Activated naive CD8-positive, alpha-beta T cell treated with anti-CD3 and anti-CD28 coated beads, Interleukin-2, amount 50 U/mL, for 24 hours (primary cell): ENCODE measurements at regions not wholly inside any gene's neighbourhood (a gene's known extent, or its start where the extent isn't known, plus 50 kb on each side); places are given as distances from the start of the nearest gene placed in this dataset.
"Not testable (repeated sequence)": the region's sequence is repeated elsewhere in the genome, so short reads cannot be mapped to it uniquely, and the experiment has no call there.

Experiments used
- ATAC-seq: fragments of 150-1000 bp; cut with Tn5 transposase; one replicate; pipeline ENCODE4 v1.10.0; 2021
- DNase-seq: peaks from one replicate; pipeline ENCODE4 v3.0.0; 2021
- H3K27ac Mint-ChIP-seq: one replicate; pipeline ENCODE4 v1.8.0; 2021; ENCODE audit warnings: mild to moderate bottlenecking, mixed read lengths
- H3K27me3 Mint-ChIP-seq: one replicate; pipeline ENCODE4 v1.8.0; 2021; ENCODE audit warnings: mixed read lengths
- H3K36me3 Mint-ChIP-seq: one replicate; pipeline ENCODE4 v1.8.0; 2021; ENCODE audit warnings: low read depth, mixed read lengths
- H3K4me1 Mint-ChIP-seq: one replicate; pipeline ENCODE4 v1.8.0; 2021; ENCODE audit warnings: mixed read lengths
- H3K4me3 Mint-ChIP-seq: one replicate; pipeline ENCODE4 v1.8.0; 2021; ENCODE audit warnings: mild to moderate bottlenecking, moderate library complexity, mixed read lengths
- H3K9me3 Mint-ChIP-seq: one replicate; pipeline ENCODE4 v1.8.0; 2021; ENCODE audit warnings: mixed read lengths

DNA sequence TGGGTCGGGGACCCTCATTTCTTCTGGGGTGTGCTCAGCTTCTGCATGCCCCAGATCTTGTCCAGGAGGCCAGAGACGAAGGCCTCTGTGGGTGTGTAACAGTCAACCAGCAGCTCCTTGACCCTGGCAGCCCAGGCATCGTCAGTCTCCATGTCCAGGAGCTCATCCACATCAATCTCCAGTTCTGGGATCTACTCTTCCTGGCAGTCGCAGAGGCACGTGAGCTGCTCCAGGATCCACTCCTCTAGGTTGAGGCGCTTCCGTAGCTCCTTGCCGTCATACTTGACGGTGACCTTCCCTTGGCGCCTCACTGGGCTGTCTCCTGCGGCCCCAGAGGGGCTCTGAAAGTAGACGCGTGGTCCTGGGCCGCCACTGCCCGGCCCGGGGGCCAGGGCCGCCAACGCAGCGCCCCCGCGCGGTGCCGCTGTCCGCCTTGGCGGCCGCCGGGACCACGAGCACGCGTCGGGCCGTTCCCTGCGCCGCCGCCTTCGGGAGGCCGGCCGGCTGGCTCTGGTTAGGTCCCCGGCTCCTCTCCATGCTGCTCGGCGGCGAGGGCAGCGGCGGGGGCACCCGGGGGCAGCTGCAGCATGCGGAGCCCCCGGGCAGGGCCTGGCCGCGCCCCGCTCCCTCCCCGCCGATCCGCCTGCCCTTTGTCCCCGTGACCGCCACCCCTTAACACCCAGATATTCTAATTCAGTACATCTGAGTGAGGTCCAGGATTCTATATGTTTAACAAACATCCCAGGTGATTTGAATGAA lies 170.5 kb downstream of the SEPTIN7 start:
- no peak for DNase-seq
- H3K27me3 Mint-ChIP-seq = peaks cover 24% of the 10 kb centered on the region
- peak overlapping the region; percentile 23 for H3K4me3 Mint-ChIP-seq
- peak; percentile 43 for ATAC-seq
- no peaks in the 10 kb centered on the region for H3K36me3 Mint-ChIP-seq
- no peaks in the 10 kb centered on the region for H3K9me3 Mint-ChIP-seq
- peaks cover 3% of the 10 kb centered on the region for H3K4me1 Mint-ChIP-seq
- H3K27ac Mint-ChIP-seq = no peak overlapping the region

DNA sequence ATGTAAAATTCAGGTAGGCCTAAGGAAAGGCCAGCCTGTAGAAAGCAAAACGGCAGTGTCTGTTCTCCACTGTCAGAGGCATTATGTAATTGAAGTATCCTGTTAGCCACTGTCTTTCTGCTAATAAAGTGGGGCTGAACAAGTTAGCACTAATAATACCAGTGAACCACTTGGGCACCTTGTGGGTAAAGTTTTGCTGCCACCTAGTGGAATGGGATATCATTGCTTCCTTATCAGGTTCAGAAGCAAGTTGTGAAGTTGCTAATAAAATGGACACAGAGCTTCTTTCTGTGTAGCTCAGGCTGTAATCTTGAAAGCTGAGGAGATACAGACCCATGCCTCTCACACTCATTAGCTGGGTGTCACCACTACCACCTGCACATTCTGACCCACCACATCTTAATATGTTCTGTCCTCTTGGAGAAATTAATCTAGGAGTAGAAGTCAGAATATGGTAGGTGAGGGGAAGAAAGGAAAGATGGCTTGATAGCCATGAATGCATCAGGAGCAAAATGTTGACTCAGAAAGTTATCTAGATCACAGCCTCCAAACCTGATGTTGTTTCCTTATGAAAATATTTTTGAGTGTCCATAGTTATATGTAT lies 175.1 kb downstream of the SEPTIN7 start:
- DNase-seq = peak; percentile 45
- peaks cover 3% of the 10 kb centered on the region for H3K4me1 Mint-ChIP-seq
- no peaks in the 10 kb centered on the region for H3K36me3 Mint-ChIP-seq
- H3K4me3 Mint-ChIP-seq = no peak overlapping the region
- H3K27me3 Mint-ChIP-seq = peaks cover 15% of the 10 kb centered on the region
- no peak overlapping the region for H3K27ac Mint-ChIP-seq
- ATAC-seq = no peak
- no peaks in the 10 kb centered on the region for H3K9me3 Mint-ChIP-seq

DNA sequence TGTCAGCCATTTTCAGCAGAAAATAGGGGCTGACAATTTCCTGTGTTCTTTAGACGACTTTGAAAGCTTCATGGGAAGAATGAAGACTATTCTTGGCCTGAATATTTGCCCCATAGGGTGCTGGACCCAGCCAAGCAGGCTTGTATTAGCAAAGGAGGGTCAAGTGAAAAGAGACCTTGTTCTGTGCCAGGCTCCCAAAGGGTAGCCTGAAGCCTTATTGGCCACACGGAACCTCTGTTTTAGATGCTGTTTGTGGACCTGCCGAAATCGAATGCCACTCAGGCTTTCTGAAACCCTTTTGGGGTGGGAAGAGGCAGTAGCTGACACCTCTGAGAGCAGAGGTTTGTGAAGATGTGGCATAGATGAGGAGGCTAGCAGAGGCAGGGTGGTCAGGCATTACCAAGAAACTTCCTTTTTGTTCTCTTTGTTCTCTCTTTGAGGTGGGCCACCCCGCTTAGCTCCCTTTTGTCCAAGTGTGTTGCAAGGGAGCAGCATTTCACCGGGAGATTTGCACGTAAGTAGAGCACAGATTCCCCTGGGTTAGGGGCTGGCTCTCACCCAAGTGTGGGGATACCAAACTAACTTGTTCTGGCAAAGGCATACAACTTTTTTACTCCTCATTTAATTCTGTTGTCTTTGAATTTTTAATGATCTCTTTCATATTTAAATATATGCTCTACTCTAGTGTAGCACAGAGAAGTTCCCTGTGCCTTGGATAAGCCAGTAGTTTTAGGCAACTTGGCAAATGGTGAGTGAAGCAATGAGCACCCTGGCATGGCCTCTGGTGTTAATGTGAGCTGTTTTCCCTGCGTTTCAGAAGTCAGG lies 174.0 kb upstream of the EEPD1 start:
- H3K27me3 Mint-ChIP-seq, H3K27ac Mint-ChIP-seq, H3K36me3 Mint-ChIP-seq: not testable (repeated sequence)

DNA sequence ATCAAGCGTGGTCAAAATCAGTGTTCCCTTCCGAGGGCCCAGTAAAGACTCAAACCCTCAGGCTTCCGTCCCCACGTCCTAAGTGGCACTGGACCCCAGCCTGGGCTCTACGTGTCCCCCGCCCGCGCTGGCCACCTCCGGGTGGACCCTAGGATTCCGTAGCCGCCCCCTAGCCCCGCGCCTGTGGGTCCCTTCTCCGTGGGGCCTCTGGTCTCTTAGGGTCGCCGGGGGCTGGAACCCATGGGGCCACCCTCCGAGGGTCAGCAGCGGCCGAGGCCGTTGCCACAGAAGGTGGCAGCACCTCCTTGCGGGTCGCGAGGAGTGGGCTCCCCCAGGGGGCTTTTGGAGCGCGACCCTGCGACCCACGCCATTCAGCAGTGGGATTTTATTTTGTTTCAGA lies 170.5 kb upstream of the EEPD1 start:
- H3K4me1 Mint-ChIP-seq = no peaks in the 10 kb centered on the region
- DNase-seq (no peak), ATAC-seq (no peak)
- no peak overlapping the region for H3K27ac Mint-ChIP-seq
- no peaks in the 10 kb centered on the region for H3K9me3 Mint-ChIP-seq
- no peaks in the 10 kb centered on the region for H3K27me3 Mint-ChIP-seq
- no peak overlapping the region for H3K4me3 Mint-ChIP-seq
- H3K36me3 Mint-ChIP-seq = no peaks in the 10 kb centered on the region

More for the DNA sequence above, 174.0 kb upstream of the EEPD1 start:
- not testable (repeated sequence) for H3K9me3 Mint-ChIP-seq, H3K4me3 Mint-ChIP-seq, ATAC-seq, DNase-seq, H3K4me1 Mint-ChIP-seq

DNA sequence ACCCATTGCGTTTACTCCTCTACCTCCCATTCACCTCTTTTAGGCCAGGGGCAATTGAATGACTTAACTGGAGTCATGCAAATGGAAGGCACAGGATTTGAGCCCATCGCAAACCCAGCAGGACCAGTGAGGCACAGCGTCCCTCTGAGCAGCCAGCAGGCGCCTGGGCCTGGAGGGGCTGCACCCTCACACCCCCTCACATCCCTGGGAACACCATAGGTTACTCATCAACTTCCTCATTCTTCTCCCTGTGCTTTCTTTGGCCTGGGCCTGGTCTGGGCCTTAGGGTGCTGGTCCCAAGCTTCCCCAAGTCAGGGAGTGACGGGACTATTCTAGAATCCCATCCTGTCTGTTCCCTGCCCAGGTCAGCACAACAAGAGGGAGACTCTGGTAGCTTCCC lies 169.4 kb upstream of the EEPD1 start:
- Mint-ChIP-seq H3K9me3 (no peaks in the 10 kb centered on the region), H3K27ac (no peak overlapping the region), H3K4me3 (no peak overlapping the region), H3K27me3 (no peaks in the 10 kb centered on the region), H3K4me1 (no peaks in the 10 kb centered on the region), H3K36me3 (no peaks in the 10 kb centered on the region)
- ATAC-seq (no peak), DNase-seq (no peak)

GRCh38 chr7:35985126-35985754 lies 167.8 kb upstream of the EEPD1 start:
- no peaks in the 10 kb centered on the region for H3K27me3 Mint-ChIP-seq
- H3K4me3 Mint-ChIP-seq = no peak overlapping the region
- H3K9me3 Mint-ChIP-seq = no peaks in the 10 kb centered on the region
- no peak overlapping the region for H3K27ac Mint-ChIP-seq
- peak; percentile 95 for ATAC-seq
- H3K36me3 Mint-ChIP-seq = no peaks in the 10 kb centered on the region
- H3K4me1 Mint-ChIP-seq = no peaks in the 10 kb centered on the region
- DNase-seq = peak; percentile 72

GRCh38 chr7:35987016-35987415 lies 166.0 kb upstream of the EEPD1 start:
- no peak overlapping the region for H3K27ac Mint-ChIP-seq
- H3K9me3 Mint-ChIP-seq = no peaks in the 10 kb centered on the region
- no peak for ATAC-seq
- H3K36me3 Mint-ChIP-seq = no peaks in the 10 kb centered on the region
- H3K4me1 Mint-ChIP-seq = peaks cover 14% of the 10 kb centered on the region
- no peak for DNase-seq
- no peak overlapping the region for H3K4me3 Mint-ChIP-seq
- H3K27me3 Mint-ChIP-seq = no peaks in the 10 kb centered on the region

GRCh38 chr7:35988105-35988504 lies 164.9 kb upstream of the EEPD1 start:
- no peak overlapping the region for H3K4me3 Mint-ChIP-seq
- no peaks in the 10 kb centered on the region for H3K9me3 Mint-ChIP-seq
- no peak overlapping the region for H3K27ac Mint-ChIP-seq
- DNase-seq = no peak
- H3K4me1 Mint-ChIP-seq = peaks cover 14% of the 10 kb centered on the region
- ATAC-seq = no peak
- H3K36me3 Mint-ChIP-seq = no peaks in the 10 kb centered on the region
- H3K27me3 Mint-ChIP-seq = no peaks in the 10 kb centered on the region

- Mint-ChIP-seq H3K27ac (no peak overlapping the region), H3K36me3 (no peaks in the 10 kb centered on the region), H3K4me3 (no peak overlapping the region), H3K4me1 (peaks cover 14% of the 10 kb centered on the region), H3K9me3 (no peaks in the 10 kb centered on the region), H3K27me3 (no peaks in the 10 kb centered on the region)
- DNase-seq (no peak), ATAC-seq (no peak)
Measured at GRCh38 chr7:35988818-35989217, 164.2 kb upstream of the EEPD1 start.

- Mint-ChIP-seq H3K27ac (no peak overlapping the region), H3K4me3 (no peak overlapping the region), H3K9me3 (no peaks in the 10 kb centered on the region), H3K36me3 (no peaks in the 10 kb centered on the region), H3K27me3 (no peaks in the 10 kb centered on the region), H3K4me1 (peaks cover 14% of the 10 kb centered on the region)
- ATAC-seq = peak; percentile 15
- DNase-seq = peak; percentile 24
Measured at GRCh38 chr7:35991511-35992232, 161.4 kb upstream of the EEPD1 start.

DNA sequence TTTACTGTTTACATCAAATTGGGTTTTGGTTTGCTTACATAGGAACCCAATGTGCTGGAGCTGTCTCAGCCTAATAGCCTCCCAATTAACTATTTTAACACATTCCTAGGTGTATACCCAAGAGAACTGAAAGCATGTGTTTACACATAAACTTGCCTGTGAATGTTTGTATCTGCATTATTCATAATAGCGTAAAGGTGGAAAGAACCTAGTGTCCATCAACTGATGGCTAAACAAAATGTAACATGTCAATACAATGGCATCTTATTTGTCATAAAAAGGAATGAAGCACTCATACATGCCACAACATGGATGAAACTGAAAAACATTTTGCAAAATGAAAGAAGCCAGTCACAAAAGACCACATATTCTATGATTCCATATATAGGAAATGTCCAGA lies 160.6 kb upstream of the EEPD1 start:
- Mint-ChIP-seq H3K36me3 (no peaks in the 10 kb centered on the region), H3K27me3 (no peaks in the 10 kb centered on the region), H3K4me3 (no peak overlapping the region), H3K9me3 (no peaks in the 10 kb centered on the region), H3K27ac (no peak overlapping the region), H3K4me1 (peaks cover 14% of the 10 kb centered on the region)
- no peak for ATAC-seq
- no peak for DNase-seq

DNA sequence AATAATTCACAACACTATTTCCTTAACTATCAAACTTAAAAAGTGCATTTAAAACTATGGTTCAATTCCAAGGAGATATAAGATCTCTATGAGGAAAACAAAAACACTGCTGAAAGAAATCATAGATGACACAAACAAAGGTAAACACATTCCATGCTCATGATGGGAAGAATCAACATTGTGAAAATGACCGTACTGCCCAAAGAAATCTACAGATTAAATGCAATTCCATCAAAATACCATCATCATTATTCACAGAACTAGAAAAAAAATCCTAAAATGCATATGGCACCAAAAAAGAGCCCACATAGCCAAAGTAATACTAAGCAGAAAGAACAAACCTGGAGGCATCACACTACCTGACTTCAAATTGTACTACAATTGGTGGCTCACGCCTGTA lies 159.9 kb upstream of the EEPD1 start:
- Mint-ChIP-seq H3K4me1 (peaks cover 14% of the 10 kb centered on the region), H3K9me3 (no peaks in the 10 kb centered on the region), H3K27ac (no peak overlapping the region), H3K4me3 (no peak overlapping the region), H3K36me3 (no peaks in the 10 kb centered on the region), H3K27me3 (no peaks in the 10 kb centered on the region)
- DNase-seq (no peak), ATAC-seq (no peak)

DNA sequence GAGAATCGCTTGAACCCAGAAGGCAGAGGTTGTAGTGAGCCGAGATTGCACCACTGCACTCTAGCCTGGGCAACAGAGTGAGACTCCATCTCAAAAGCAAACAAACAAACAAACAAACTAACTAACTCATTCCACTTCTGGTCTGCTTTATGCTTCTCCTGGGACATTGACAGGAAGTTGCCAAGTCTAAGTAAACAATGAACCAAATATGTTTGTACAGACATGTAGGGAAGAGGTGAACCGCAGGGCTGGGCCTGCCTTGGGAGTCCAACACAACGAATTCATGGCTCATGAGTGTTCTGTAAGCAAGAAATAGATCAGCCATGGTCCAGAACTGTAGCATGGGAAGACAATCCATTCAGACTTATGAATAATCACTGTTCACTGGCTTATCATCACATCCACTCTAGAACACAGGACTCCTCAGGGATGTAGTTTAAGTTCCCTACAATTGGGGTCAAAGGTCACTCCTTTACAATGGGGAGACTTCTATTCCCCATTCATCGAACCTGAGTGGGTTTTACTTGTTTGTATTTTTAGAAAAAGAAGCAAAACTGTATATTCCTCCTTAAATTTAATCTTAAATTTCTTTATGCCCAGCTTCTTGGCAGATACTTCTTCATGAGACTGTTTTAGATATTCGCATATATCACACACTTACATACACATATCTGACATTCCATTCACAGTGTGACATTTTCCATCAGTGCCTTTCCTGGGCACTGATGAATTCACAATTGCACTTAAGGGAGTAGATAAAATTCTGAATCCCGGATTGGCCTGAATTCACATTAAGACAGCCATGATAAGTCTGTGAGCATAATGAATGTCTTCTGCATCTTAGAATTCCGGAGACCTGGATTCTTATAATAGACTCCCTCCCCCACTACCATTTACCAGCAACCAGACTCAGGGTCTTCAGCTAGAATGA lies 159.1 kb upstream of the EEPD1 start:
- DNase-seq (no peak), ATAC-seq (no peak)
- Mint-ChIP-seq H3K9me3 (no peaks in the 10 kb centered on the region), H3K4me3 (no peak overlapping the region), H3K4me1 (peaks cover 14% of the 10 kb centered on the region), H3K36me3 (no peaks in the 10 kb centered on the region), H3K27me3 (no peaks in the 10 kb centered on the region), H3K27ac (no peak overlapping the region)
